ENCODE measurements at regions not wholly inside any gene's neighbourhood (a gene's known extent, or its start where the extent isn't known, plus 50 kb on each side); places are given as distances from the start of the nearest gene placed in this dataset.

DNA sequence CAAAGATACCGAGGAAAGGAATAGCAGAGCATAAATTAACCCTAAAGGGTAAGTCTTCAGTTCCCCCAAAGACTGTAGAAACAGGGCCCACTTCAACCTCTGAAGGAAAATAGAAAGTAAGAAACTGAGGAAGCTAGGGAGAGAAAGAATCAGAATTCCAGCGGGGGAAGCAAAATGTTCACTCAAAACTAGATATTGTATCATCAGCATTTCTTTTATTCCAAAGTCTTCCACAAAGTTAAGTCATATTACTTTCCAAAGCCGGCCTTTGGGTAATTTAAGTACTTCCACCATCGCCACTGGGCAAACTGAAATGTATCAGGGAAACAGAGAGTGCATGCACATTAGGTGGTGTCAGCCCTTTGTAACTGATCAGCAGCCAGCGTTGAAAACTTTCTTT is 88.3 kb downstream of the RSL24D1 start:
- TF ChIP-seq, protein P1, sequence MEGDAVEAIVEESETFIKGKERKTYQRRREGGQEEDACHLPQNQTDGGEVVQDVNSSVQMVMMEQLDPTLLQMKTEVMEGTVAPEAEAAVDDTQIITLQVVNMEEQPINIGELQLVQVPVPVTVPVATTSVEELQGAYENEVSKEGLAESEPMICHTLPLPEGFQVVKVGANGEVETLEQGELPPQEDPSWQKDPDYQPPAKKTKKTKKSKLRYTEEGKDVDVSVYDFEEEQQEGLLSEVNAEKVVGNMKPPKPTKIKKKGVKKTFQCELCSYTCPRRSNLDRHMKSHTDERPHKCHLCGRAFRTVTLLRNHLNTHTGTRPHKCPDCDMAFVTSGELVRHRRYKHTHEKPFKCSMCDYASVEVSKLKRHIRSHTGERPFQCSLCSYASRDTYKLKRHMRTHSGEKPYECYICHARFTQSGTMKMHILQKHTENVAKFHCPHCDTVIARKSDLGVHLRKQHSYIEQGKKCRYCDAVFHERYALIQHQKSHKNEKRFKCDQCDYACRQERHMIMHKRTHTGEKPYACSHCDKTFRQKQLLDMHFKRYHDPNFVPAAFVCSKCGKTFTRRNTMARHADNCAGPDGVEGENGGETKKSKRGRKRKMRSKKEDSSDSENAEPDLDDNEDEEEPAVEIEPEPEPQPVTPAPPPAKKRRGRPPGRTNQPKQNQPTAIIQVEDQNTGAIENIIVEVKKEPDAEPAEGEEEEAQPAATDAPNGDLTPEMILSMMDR (IDR thresholded peaks at IDR 0.05), result no peak
- no peak for TF ChIP-seq POLR2A (IDR thresholded peaks at IDR 0.05)
